B cell (primary cell): ENCODE measurements at regions not wholly inside any gene's neighbourhood (a gene's known extent, or its start where the extent isn't known, plus 50 kb on each side); places are given as distances from the start of the nearest gene placed in this dataset.

Experiments
- ATAC-seq: fragments of 200-7000 bp; cut with Tn5 transposase; one replicate; pipeline ENCODE4 v1.10.0; 2021; ENCODE audit warnings: low read depth, mild to moderate bottlenecking, moderate number of reproducible peaks, moderate library complexity
- CTCF ChIA-PET: fragments of 350-600 bp; sonication (Branson Sonifier 250); formaldehyde crosslinking; loops from one replicate; lab custom pipeline; 2021; ENCODE audit warnings: antibody characterized with exemption, inconsistent platforms; lab: Charles Lee
- POLR2A ChIA-PET: fragments of 350-600 bp; sonication (Branson Sonifier 250); formaldehyde crosslinking; loops from one replicate; lab custom pipeline; 2021; ENCODE audit warnings: antibody characterized with exemption; lab: Charles Lee
- DNase-seq: peaks from one replicate; pipeline ENCODE4 v3.0.0; 2013
- H2AFZ ChIP-seq: 2 replicates; pipeline ENCODE4 v1.6.1; 2012; ENCODE audit warnings: mild to moderate bottlenecking, low read depth, low read length; ENCODE audit not compliant: insufficient read depth, poor library complexity, severe bottlenecking
- H3K27ac ChIP-seq, 2 donors: 1 replicate in 1 of 2; 2 replicates in 1 of 2; pipeline ENCODE4 v1.5.1; 2012 to 2013; ENCODE audit warnings: low read length in 2 of 2, mild to moderate bottlenecking in 2 of 2, moderate library complexity in 1 of 2
- H3K27me3 ChIP-seq, 4 experiments: fragments of 200-600 bp in 1 of 4; sonication (generic) in 1 of 4; replicated peaks in 1 of 4; 1 replicate in 2 of 4; 2 replicates in 2 of 4; pipeline versions ENCODE4 v1.6.1 to v1.7.0; 2013 to 2016; ENCODE audit warnings: low read length in 3 of 4, mild to moderate bottlenecking in 2 of 4, mixed read lengths in 1 of 4, moderate library complexity in 1 of 4; ENCODE audit not compliant: insufficient read depth in 4 of 4, control insufficient read depth in 3 of 4; ENCODE audit errors: control extremely low read depth in 1 of 4
- H3K36me3 ChIP-seq, 2 experiments: replicated peaks in 1 of 2; 1 replicate in 1 of 2; 2 replicates in 1 of 2; pipeline versions ENCODE4 v1.6.1 to v1.7.1; 2013; ENCODE audit warnings: low read length in 1 of 2; ENCODE audit not compliant: insufficient read depth in 2 of 2, control insufficient read depth in 1 of 2; ENCODE audit errors: control extremely low read depth in 1 of 2, extremely low read depth in 1 of 2
- H3K4me1 ChIP-seq, 2 donors: fragments of 200-600 bp in 1 of 2; sonication (generic) in 1 of 2; 1 replicate in 1 of 2; 2 replicates in 1 of 2; pipeline versions ENCODE4 v1.5.1 to v1.6.1; 2013 to 2017; ENCODE audit warnings: low read length in 2 of 2; ENCODE audit not compliant: control insufficient read depth in 2 of 2, insufficient read depth in 2 of 2
- H3K4me2 ChIP-seq: replicated peaks from 2 replicates; pipeline ENCODE3; 2012; ENCODE audit warnings: mild to moderate bottlenecking, low read depth, low read length; ENCODE audit not compliant: poor library complexity, severe bottlenecking
- H3K4me3 ChIP-seq, 5 experiments: fragments of 200-600 bp in 1 of 5; sonication (generic) in 1 of 5; 1 replicate in 3 of 5; 2 replicates in 2 of 5; pipeline versions ENCODE4 v1.5.1 to v1.7.0; 2011 to 2016; ENCODE audit warnings: low read length in 4 of 5, mild to moderate bottlenecking in 4 of 5, low read depth in 2 of 5, control low read depth in 1 of 5, moderate library complexity in 1 of 5; ENCODE audit not compliant: insufficient read depth in 1 of 5; ENCODE audit errors: control extremely low read depth in 1 of 5, extremely low read depth in 1 of 5
- H3K79me2 ChIP-seq: fragments of 200-600 bp; sonication (generic); one replicate; pipeline ENCODE4 v1.6.0; 2016; ENCODE audit warnings: low read length; ENCODE audit not compliant: control insufficient read depth, insufficient read depth
- H3K9ac ChIP-seq: fragments of 200-600 bp; sonication (generic); 2 replicates; pipeline ENCODE4 v1.6.1; 2017; ENCODE audit warnings: mild to moderate bottlenecking, low read length, moderate library complexity
- H3K9me3 ChIP-seq, 3 donors: one replicate each; pipeline versions ENCODE4 v1.6.1 to v1.7.1; 2013; ENCODE audit warnings: low read length in 2 of 3; ENCODE audit not compliant: control insufficient read depth in 2 of 3, insufficient read depth in 1 of 3; ENCODE audit errors: control extremely low read depth in 1 of 3
- H4K20me1 ChIP-seq: 2 replicates; pipeline ENCODE4 v1.6.0; 2012; ENCODE audit warnings: mild to moderate bottlenecking, low read length; ENCODE audit not compliant: insufficient read depth, control insufficient read depth, poor library complexity, severe bottlenecking
- H3K27ac Mint-ChIP-seq: one replicate; pipeline ENCODE4 v1.8.0; 2021; ENCODE audit warnings: mixed read lengths
- H3K27me3 Mint-ChIP-seq: one replicate; pipeline ENCODE4 v1.8.0; 2021; ENCODE audit warnings: mixed read lengths
- H3K4me1 Mint-ChIP-seq: one replicate; pipeline ENCODE4 v1.8.0; 2021; ENCODE audit warnings: mixed read lengths
- H3K4me3 Mint-ChIP-seq: one replicate; pipeline ENCODE4 v1.8.0; 2021; ENCODE audit warnings: mixed read lengths
- H3K9me3 Mint-ChIP-seq: one replicate; pipeline ENCODE4 v1.8.0; 2022; ENCODE audit warnings: mixed read lengths; ENCODE audit not compliant: insufficient read depth
- EZH2 ChIP-seq: IDR thresholded peaks from 2 replicates; pipeline ENCODE4 v1.6.1; 2012; ENCODE audit warnings: borderline replicate concordance, low read depth, mild to moderate bottlenecking, moderate library complexity, low read length; ENCODE audit not compliant: insufficient read depth, poor library complexity, severe bottlenecking
- WGBS: methylation state at CpG from one replicate; pipeline ENCODE4 v1.1.5; 2013; ENCODE audit warnings: missing lambda C conversion rate; ENCODE audit not compliant: insufficient coverage; 5-methylcytosine and 5-hydroxymethylcytosine counted together
- intact Hi-C: fragments of 100-400 bp; cut with micrococcal nuclease; formaldehyde crosslinking; loops from one replicate; pipeline ENCODE4 v1.10.0; 2022
- TF ChIP-seq, protein P1 (sequence below): fragments of 200-600 bp; IDR thresholded peaks from one replicate; pipeline ENCODE4 v1.8.0; 2022; ENCODE audit warnings: antibody characterized with exemption, mild to moderate bottlenecking

DNA sequence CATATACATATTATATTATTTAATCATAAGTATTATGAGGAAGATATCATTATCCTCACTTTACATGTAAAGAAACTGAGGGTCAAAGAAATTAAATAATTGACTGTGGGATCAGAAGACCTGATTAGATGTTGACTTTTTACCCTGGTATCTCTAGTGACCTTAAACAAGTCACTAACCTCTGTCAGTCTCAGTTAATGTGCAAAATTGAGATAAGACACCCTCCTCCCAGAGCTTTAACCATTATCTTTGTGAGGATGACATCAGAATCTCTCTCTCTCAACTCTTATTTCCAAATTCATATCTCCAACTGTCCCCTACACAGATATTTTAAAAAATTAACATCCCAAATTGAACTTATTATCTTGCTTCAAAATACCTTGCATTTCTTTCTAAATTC lies 177.8 kb downstream of the KLHL28 start:
- Mint-ChIP-seq H3K9me3 (no peaks in the 10 kb centered on the region), H3K27me3 (no peaks in the 10 kb centered on the region), H3K4me1 (no peaks in the 10 kb centered on the region), H3K27ac (no peak overlapping the region), H3K4me3 (no peak overlapping the region)
- H3K9me3 ChIP-seq = no peaks in the 10 kb centered on the region
- CTCF ChIA-PET = no interaction called here
- H3K4me3 ChIP-seq = no peak overlapping the region
- intact Hi-C loops = no loop called here
- no peak for TF ChIP-seq EZH2
- TF ChIP-seq, protein P1, sequence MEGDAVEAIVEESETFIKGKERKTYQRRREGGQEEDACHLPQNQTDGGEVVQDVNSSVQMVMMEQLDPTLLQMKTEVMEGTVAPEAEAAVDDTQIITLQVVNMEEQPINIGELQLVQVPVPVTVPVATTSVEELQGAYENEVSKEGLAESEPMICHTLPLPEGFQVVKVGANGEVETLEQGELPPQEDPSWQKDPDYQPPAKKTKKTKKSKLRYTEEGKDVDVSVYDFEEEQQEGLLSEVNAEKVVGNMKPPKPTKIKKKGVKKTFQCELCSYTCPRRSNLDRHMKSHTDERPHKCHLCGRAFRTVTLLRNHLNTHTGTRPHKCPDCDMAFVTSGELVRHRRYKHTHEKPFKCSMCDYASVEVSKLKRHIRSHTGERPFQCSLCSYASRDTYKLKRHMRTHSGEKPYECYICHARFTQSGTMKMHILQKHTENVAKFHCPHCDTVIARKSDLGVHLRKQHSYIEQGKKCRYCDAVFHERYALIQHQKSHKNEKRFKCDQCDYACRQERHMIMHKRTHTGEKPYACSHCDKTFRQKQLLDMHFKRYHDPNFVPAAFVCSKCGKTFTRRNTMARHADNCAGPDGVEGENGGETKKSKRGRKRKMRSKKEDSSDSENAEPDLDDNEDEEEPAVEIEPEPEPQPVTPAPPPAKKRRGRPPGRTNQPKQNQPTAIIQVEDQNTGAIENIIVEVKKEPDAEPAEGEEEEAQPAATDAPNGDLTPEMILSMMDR = no peak
- DNase-seq (no peak), ATAC-seq (no peak)
- H4K20me1 ChIP-seq = no peaks in the 10 kb centered on the region
- no peaks in the 10 kb centered on the region for H3K79me2 ChIP-seq
- no peak overlapping the region for H3K27ac ChIP-seq
- H3K9ac ChIP-seq = no peak overlapping the region
- H3K36me3 ChIP-seq = no peaks in the 10 kb centered on the region
- H3K4me2 ChIP-seq = no peak overlapping the region
- no peak overlapping the region for H2AFZ ChIP-seq
- H3K4me1 ChIP-seq = no peaks in the 10 kb centered on the region
- peaks cover 0 to 3% (median 0%) of the 10 kb centered on the region in 4 experiments for H3K27me3 ChIP-seq
- POLR2A ChIA-PET = no interaction called here

GRCh38 chr14:44782775-44783238 lies 178.9 kb downstream of the KLHL28 start:
- Mint-ChIP-seq H3K27me3 (no peaks in the 10 kb centered on the region), H3K9me3 (no peaks in the 10 kb centered on the region), H3K27ac (no peak overlapping the region), H3K4me1 (no peaks in the 10 kb centered on the region), H3K4me3 (no peak overlapping the region)
- no peak overlapping the region for H3K4me2 ChIP-seq
- H4K20me1 ChIP-seq = no peaks in the 10 kb centered on the region
- ATAC-seq (no peak), DNase-seq (no peak)
- H3K9ac ChIP-seq = no peak overlapping the region
- CTCF ChIA-PET = no interaction called here
- no peaks in the 10 kb centered on the region for H3K79me2 ChIP-seq
- H3K27me3 ChIP-seq = peaks cover 0 to 3% (median 0%) of the 10 kb centered on the region in 4 experiments
- no peak overlapping the region for H2AFZ ChIP-seq
- intact Hi-C loops = no loop called here
- H3K36me3 ChIP-seq = no peaks in the 10 kb centered on the region
- POLR2A ChIA-PET = no interaction called here
- no peaks in the 10 kb centered on the region for H3K4me1 ChIP-seq
- no peak overlapping the region for H3K4me3 ChIP-seq
- H3K9me3 ChIP-seq = no peaks in the 10 kb centered on the region
- H3K27ac ChIP-seq = no peak overlapping the region
- WGBS = 44% methylated on average over 1 of the region's 1 CpG
- no peak for TF ChIP-seq EZH2
- TF ChIP-seq, protein P1 = no peak
